Panc1 (cell line): ENCODE measurements at regions not wholly inside any gene's neighbourhood (a gene's known extent, or its start where the extent isn't known, plus 50 kb on each side); places are given as distances from the start of the nearest gene placed in this dataset.

ENCODE experiments used
- ATAC-seq: fragments of 200-7000 bp; cut with Tn5 transposase; 2 replicates; pipeline ENCODE4 v1.9.1; 2020; ENCODE audit warnings: mild to moderate bottlenecking, moderate library complexity
- BruUV-seq: library from RNA; stranded (reverse); fragments of 400-500 nt; replicated peaks from 2 replicates; lab custom pipeline; 2021; lab: Mats Ljungman, UMichigan
- CTCF ChIA-PET: fragments of 300-600 bp; sonication (Branson Sonifier 250); formaldehyde crosslinking; loops from one replicate; lab custom pipeline; 2022; ENCODE audit warnings: antibody characterized with exemption; lab: Charles Lee
- POLR2A ChIA-PET: fragments of 300-600 bp; sonication (Branson Sonifier 250); formaldehyde crosslinking; loops from one replicate; lab custom pipeline; 2022; ENCODE audit warnings: antibody characterized with exemption; lab: Charles Lee
- DNase-seq: peaks from one replicate; pipeline ENCODE4 v3.0.0-alpha.2; 2010; ENCODE audit warnings: low read depth, low spot score
- H3K27ac ChIP-seq: 2 replicates; pipeline ENCODE4 v1.5.1; 2011; ENCODE audit warnings: mild to moderate bottlenecking, low read length, inconsistent platforms
- H3K27me3 ChIP-seq: fragments of 200-500 bp; sonication (Bioruptor generic); 2 replicates; pipeline ENCODE4 v1.6.0; 2014; ENCODE audit warnings: low read length, inconsistent platforms; ENCODE audit not compliant: control insufficient read depth, insufficient read depth
- H3K36me3 ChIP-seq: fragments of 200-500 bp; sonication (Bioruptor generic); 2 replicates; pipeline ENCODE4 v1.5.1; 2014; ENCODE audit warnings: inconsistent platforms, mild to moderate bottlenecking, low read length, moderate library complexity; ENCODE audit not compliant: control insufficient read depth, insufficient read depth
- H3K4me1 ChIP-seq: 2 replicates; pipeline ENCODE4 v1.5.1; 2011; ENCODE audit warnings: inconsistent platforms, mild to moderate bottlenecking, low read length, moderate library complexity; ENCODE audit not compliant: control insufficient read depth, insufficient read depth
- H3K4me3 ChIP-seq, 2 experiments: 2 replicates each; pipeline ENCODE4 v1.5.1; 2011 to 2012; ENCODE audit warnings: low read depth in 2 of 2, low read length in 2 of 2, mild to moderate bottlenecking in 2 of 2, inconsistent platforms in 1 of 2, moderate library complexity in 1 of 2
- H3K9me3 ChIP-seq: fragments of 200-500 bp; sonication (Bioruptor generic); 2 replicates; pipeline ENCODE4 v1.5.1; 2014; ENCODE audit warnings: low read depth, mild to moderate bottlenecking, inconsistent platforms, low read length, moderate library complexity; ENCODE audit not compliant: control insufficient read depth, insufficient read depth
- POLR2AphosphoS5 ChIP-seq: IDR thresholded peaks from 2 replicates; pipeline ENCODE4 v1.6.1; 2012; ENCODE audit warnings: mild to moderate bottlenecking, low read depth, low read length, moderate library complexity
- REST ChIP-seq, 2 experiments: IDR thresholded peaks; 2 replicates each; pipeline ENCODE4 v1.6.1; 2011 to 2012; ENCODE audit warnings: low read depth in 2 of 2, control low read depth in 1 of 2, low read length in 1 of 2, mild to moderate bottlenecking in 1 of 2, moderate library complexity in 1 of 2; ENCODE audit not compliant: insufficient read depth in 1 of 2
- SIN3A ChIP-seq: IDR thresholded peaks from 2 replicates; pipeline ENCODE4 v1.6.1; 2012; ENCODE audit warnings: low read depth, mild to moderate bottlenecking, low read length, moderate library complexity, borderline replicate concordance; ENCODE audit not compliant: insufficient read depth
- TCF7L2 ChIP-seq: IDR thresholded peaks from 2 replicates; pipeline ENCODE4 v1.6.1; 2011; ENCODE audit warnings: mild to moderate bottlenecking, low read depth, low read length, inconsistent platforms
- in situ Hi-C: cut with HindIII; loops from 2 replicates; pipeline ENCODE4 v1.10.0; 2016; ENCODE audit warnings: low sequenced_read_pairs, low pct_unique_long_range_greater_than_20kb
- intact Hi-C: fragments of 100-400 bp; cut with micrococcal nuclease; formaldehyde crosslinking; loops from one replicate; pipeline ENCODE4 v1.10.0; 2022; ENCODE audit not compliant: unreplicated experiment
- TF ChIP-seq, protein P1 (sequence below): fragments of 450-650 bp; IDR thresholded peaks from 2 replicates; pipeline ENCODE4 v1.5.1; 2017; ENCODE audit warnings: mild to moderate bottlenecking

DNA sequence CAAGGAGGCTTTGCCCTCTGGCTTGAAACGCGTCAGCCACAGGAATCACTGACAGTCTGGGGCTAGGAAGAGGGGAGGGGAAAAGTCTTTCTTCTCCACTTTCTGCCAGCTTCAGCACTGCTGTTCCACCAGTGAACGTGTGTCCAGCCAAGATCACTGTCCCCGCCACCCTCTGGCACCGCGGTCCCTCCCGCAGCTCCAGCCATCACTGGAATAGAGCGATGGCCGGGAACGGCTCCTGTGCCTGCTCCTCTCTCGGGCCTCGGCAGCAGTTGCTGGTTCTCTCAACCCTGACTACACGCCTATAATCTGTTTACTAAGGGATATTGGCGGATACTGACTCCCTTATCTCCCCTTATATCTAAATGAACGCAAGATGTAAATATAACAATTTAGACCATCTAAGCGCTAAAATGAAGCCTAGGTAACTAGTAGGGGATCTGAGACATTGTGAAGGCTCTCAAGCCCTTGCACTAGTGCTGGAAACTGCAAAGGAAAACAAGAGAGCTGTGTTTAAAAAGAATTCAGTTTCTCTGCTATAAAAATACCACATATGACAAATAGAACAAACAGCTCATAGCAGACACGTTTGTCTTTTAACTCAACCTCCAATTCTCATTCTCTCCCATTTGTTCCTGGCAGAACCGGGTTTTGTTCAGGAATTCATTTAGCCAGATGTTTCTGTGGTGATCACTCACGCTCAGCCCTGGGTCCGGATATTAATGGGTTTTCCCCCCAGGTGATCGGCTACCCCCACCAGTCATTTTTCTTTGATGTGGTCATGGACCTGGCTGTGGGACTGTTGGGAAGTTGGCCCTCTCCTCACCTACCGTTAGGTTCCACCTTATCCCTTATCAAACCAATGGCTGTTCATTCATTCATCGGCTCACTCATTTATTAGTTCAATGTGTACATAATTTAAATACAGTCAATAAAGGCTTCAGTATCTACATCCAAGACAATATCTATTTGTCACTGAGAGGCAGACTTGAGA is 149.8 kb downstream of the MED10 start:
- no peaks in the 10 kb centered on the region for H3K36me3 ChIP-seq
- no peak for DNase-seq
- H3K27ac ChIP-seq = no peak overlapping the region
- intact Hi-C loops (no loop called here), in situ Hi-C loops (no loop called here)
- TF ChIP-seq, protein P1, sequence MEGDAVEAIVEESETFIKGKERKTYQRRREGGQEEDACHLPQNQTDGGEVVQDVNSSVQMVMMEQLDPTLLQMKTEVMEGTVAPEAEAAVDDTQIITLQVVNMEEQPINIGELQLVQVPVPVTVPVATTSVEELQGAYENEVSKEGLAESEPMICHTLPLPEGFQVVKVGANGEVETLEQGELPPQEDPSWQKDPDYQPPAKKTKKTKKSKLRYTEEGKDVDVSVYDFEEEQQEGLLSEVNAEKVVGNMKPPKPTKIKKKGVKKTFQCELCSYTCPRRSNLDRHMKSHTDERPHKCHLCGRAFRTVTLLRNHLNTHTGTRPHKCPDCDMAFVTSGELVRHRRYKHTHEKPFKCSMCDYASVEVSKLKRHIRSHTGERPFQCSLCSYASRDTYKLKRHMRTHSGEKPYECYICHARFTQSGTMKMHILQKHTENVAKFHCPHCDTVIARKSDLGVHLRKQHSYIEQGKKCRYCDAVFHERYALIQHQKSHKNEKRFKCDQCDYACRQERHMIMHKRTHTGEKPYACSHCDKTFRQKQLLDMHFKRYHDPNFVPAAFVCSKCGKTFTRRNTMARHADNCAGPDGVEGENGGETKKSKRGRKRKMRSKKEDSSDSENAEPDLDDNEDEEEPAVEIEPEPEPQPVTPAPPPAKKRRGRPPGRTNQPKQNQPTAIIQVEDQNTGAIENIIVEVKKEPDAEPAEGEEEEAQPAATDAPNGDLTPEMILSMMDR = no peak
- TF ChIP-seq TCF7L2 (no peak), REST (IDR thresholded peaks at IDR 0.05; ENCODE audit: insufficient read depth in 1 of 2, low read depth in 2 of 2, low read length in 1 of 2) (no peak), POLR2AphosphoS5 (no peak), SIN3A (no peak)
- no peak overlapping the region for H3K4me3 ChIP-seq
- ATAC-seq = no peak
- BruUV-seq = no TSS peak
- POLR2A ChIA-PET = no interaction called here
- no peaks in the 10 kb centered on the region; the same call in 1 of the 2 replicates for H3K27me3 ChIP-seq
- H3K4me1 ChIP-seq = no peaks in the 10 kb centered on the region
- no peaks in the 10 kb centered on the region for H3K9me3 ChIP-seq
- CTCF ChIA-PET = no interaction called here

GRCh38 chr5:6225121-6225607 is 153.2 kb downstream of the MED10 start:
- TF ChIP-seq, protein P1 = no peak
- TF ChIP-seq POLR2AphosphoS5 = no peak
- no peak for TF ChIP-seq REST (IDR thresholded peaks at IDR 0.05; ENCODE audit: insufficient read depth in 1 of 2, low read depth in 2 of 2, low read length in 1 of 2)
- TF ChIP-seq TCF7L2 = no peak
- TF ChIP-seq SIN3A = no peak
- Histone ChIP-seq H3K4me1 (no peaks in the 10 kb centered on the region), H3K36me3 (no peaks in the 10 kb centered on the region), H3K9me3 (no peaks in the 10 kb centered on the region), H3K4me3 (no peak overlapping the region), H3K27me3 (no peaks in the 10 kb centered on the region; the same call in 1 of the 2 replicates), H3K27ac (no peak overlapping the region)
- POLR2A ChIA-PET = no interaction called here
- ATAC-seq = no peak
- no TSS peak for BruUV-seq
- CTCF ChIA-PET = no interaction called here
- DNase-seq = no peak
- intact Hi-C loops = no loop called here
- in situ Hi-C loops = no loop called here
